ENCODE measurements at regions not wholly inside any gene's neighbourhood (a gene's known extent, or its start where the extent isn't known, plus 50 kb on each side); places are given as distances from the start of the nearest gene placed in this dataset.
"Not testable (repeated sequence)": the region's sequence is repeated elsewhere in the genome, so short reads cannot be mapped to it uniquely, and the experiment has no call there.

DNA sequence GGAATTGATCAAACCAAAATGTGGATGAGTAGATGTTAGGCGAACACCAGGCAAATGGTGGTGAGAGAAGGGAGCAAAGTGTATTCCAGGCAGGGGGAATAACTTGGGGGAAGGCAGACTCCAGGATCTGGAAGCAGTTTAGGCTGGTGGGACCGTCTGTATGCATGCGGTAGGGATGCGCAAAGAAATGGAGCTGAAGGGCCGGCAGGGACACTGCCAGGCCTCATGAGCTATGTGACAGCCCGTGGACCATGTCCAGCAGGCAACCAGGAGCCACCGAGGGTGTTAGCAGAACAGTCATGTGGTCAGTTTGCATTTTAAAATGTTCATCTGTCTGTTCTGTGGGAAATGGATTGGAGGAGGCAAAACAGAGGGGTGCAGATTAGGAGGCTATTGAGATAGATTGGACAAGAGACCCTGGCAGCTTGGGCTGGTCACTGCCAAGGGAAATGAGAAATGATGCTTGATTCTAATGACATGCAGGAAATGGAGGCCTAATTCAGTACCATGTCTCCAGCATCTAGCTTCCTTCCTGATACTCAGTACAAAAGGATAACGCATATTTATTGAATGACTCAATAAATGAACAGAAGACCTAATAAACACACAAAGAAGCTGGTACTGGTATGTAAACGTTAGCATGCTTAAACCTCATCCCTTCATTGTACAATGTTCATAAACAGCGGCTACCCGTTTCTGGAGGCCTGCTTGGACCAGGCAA is 412.4 kb downstream of the BUD13 start:
- no peak for FAIRE-seq

DNA sequence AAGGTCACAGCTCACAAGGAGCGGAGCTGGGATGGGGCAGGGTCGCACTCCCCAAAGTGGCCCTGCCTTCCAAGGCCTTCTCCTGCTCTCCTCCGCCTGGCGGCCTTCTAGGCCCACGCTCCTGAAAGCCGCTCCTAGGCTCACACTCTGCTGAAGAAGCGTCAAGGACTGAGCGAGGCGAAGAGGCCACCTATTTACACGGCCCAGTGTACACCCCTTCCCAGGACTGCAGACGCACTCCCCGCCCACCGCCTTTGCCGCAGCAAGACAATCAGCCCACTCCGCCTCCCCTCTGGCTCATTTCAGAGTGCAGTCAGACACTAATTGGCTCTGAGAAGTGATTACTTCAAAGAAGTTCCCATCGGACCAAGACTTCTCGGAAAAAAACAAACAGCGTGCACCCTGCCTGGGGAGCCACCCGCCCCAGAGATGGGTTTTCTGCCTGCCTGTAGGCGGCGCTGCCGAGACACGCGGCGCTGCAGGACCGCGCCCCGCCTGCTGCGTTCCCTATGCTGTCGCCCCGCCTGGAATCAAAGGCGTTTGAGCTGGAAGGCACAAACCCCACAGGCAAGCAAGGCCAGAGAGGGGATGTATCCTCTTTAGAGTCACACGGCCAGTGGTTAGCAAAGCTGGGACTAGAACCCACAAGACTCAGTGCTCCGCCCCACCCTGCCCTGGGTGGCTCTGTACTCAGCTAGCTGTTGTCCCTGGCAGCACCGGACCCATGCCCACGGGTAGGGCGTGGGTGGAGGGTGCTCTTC is 414.8 kb downstream of the BUD13 start:
- FAIRE-seq, result no peak

DNA sequence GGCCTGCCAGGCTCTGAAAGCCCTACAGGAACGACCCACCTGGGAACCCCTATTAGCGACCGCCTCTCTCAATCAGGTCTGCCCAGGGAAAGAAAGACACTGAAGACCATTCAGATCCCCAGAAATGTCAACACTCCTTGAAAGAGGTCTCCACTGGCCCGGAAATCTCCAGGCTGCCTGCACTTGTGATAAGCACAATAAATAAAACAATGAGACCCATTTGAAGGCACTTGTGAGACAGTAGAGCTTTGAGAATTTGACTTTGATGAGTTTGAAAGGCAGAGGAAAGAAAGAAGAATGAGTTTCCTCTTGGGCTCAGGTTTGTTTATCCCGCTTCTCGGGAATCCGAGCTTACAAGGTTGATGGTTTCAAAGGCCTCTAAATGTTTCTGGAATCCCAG is 416.3 kb downstream of the BUD13 start:
- FAIRE-seq, result no peak

DNA sequence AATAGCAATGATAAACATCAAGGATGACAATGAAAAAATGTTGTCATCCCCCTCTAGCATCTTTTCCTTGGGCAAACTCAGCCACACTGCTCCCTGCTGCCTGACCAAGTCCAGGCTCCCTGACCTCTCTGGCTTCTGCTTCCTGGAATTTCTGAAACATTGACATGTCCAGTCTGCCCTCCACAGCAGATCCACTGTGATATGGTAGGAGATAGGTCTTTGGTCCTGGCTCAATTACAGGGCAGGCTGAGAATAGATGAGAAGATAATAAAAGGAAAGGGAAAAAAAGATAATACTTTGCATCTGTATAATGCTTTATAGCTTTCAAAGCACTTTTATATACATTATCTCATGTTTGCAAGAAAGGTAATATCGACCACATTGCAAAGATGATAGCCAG is 417.7 kb downstream of the BUD13 start:
- no peak for FAIRE-seq

DNA sequence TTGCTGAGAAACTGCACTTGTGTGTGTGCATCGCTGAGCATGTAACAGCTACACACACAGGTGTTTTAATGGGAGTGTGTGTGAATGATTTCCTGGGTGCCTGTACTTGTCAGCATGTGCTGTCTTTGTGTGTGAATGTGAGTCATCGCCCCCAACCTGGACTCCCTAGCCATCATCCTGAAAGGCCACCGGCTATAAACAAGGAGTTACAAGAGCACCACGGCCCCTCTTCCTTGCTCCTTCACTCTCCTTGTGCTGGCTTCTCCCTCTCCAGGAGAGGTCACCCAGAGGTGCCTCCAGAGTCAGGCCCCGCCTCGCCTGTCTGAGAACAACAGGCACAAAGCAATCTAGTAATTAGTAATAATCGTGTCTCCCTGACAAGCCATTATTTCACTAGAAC is 419.2 kb downstream of the BUD13 start:
- no peak for FAIRE-seq

DNA sequence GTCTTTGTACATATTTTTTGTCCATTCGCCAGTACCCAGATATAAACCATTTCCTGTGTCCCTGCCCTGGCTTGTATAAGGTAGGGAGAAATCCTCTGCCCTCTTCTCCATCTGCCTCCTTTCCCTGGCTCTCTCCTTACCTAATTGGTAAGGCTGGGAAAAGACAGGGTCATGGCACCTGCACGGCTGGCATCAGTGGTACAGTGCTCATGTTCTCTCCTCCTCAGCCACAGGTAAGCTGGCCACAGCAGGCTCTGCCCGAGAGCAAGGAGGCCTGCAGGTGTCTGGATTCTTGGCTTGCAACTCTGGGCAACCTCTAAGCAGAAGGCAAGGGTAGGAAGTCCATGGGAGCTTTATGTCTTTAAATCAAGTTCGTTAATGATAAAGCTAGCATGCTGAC is 419.9 kb downstream of the BUD13 start:
- FAIRE-seq, result no peak

DNA sequence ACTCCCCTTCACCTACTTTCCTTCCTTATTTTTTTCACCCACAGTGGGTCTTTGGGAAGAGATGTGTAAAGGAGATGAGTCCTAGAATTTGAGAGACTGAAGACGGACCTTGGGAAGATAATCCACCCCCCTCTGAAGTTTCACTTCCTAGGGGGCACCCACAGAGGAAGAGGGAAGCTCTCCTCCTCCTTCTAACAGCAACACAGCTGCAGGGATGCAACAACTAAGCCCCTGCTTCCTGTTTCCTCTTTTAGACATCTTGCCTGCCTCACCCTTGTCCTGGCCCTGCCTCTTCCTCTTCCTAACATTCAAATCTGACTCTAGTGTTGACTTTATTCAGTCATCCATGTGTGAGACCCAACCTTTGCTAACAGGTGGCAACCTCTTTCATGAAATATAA is 424.6 kb downstream of the BUD13 start:
- FAIRE-seq, result no peak

DNA sequence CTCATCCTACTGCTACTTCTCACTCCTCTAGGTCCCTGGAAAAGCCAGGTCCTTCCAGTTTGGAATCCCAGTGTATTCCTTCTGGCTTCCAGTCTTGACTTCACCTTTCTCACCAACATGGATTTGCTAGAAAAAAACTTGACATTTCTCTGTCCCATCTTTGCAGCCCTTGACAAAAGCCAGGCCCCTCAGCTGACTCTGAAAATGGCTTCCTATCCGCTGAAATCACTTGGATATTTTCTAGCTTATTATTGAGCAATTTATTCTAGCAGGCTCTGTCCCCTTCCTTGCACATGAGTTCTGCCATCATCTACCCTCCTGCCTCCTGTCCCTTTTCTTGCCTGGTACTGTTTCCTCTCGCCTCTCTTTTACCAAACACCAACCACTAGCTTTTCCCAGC is 427.2 kb downstream of the BUD13 start:
- no peak for FAIRE-seq

DNA sequence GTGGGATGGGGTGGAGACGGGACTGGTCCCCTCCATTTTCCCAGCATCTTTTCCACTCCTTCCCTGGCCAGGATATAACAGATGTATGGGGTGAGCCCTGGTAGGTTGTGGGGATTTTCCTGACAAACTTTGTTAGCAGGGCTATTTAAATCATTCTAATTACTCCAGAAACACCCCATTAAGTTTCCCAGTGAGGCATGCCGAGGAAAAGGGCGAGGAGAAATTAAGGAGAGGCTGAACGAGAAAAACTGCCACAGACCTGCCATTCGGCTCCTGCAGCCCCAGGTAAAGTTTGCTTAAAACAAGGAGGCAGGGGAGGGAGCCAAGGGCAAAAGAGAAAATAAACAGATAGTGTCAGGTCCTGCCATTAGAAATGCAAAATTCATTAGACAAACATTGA is 428.2 kb downstream of the BUD13 start:
- FAIRE-seq, result no peak

DNA sequence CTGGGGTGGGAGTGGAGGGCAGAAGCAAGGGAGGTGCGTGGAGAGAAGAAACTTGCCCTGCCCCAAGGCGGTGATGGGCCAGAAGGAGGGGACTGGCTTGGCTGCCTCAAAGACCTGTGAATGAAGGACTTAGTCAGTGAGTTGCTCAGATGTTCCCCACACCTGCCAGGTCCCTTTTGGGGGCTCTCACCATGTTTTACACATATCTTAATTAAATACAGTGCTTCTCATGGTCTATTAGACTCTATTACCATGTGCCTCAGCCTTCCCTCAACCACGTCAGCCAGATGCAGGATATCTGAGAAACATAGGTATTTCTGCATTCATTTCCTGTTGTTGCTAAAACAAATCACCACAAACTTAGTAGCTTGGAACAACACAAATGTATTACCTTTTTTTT is 429.5 kb downstream of the BUD13 start:
- no peak for FAIRE-seq

DNA sequence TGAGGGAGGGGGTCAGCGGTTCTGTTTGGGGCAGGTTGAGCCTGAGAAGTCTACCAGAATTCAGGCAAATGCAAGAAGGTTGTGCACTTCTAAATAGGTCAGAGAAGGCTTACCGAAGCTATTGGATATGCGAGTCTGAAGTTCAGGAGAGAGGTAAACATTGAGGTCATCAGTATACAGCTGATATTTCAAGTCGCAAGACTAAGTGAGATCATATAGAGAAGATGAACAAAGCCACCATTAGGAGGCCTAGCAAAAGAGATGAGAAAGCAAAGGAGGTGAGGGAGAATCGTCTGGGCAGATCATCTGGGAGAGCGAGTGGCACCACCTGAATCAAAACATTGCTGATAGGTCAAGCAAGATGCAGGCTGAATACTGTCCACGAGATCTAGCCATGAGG is 430.6 kb downstream of the BUD13 start:
- FAIRE-seq, result no peak

DNA sequence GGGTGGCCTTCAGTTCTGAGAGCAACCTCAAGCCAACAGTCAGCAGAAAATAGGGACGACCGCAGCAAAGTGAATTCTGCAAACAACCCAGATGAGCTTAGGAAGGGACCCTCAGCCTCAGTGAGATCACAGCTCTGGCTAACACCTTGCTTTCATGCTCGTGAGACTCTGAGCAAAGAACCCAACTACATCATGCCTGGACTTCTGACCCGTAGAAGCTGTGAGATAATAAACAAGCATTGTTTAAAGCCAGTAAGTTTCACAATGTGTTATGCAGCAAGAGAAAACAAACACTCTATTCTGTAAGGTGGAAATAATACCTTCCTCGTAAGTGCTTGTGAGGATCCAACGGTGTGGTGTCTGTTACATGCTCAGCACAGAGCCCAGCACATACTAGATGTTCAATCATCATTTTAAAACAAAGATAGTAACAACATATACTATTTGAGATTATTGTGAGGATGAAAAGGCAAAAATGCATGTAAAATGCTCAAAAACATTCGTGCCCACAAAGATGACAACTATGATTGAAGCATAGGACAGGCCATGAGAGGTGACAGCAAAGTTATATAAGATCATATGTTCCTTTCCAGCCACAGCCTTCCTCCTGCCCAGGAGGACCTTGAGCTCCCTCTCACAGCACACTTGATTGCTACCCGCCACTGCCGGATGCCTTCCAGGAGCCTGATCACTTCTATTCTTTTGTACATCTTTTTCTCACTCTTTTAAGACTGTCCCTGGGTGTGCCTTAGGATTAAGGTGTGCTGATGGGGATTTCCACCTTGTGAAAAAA is 433.3 kb downstream of the BUD13 start:
- FAIRE-seq, result no peak

DNA sequence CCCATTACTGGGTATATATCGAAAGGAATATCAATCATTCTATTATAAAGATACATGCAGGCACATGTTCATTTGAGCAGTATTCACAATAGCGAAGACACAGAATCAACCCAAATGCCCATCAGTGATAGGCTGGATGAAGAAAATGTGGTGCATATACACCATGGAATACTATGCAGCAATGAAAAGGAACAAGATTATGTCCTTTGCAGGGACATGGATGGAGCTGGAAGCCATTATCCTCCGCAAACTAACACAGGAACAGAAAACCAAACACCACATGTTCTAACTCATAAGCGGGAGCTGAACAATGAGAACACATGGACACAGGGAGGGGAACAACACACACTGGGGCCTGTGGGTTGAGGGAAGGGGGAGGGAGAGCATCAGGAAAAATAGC is 434.3 kb downstream of the BUD13 start:
- not testable (repeated sequence) for FAIRE-seq

DNA sequence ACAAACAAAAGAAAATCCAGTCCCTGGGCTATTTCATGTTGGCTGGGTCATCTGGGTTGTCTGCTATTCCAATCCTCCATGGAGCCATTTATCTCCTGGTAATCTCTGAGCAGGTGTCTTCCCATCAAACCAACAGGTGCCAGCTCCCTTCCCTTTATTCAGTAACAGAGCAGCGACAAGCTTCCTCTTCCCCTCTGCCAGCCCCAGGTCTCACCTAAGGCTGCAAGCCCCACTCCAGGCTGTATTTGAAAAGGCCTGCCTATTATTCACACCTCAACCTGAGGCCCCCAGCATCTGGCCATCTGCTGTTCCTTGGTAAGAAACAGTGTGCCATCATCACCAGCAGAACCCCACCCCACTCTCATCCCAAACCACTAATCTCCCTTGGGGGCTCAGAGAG is 436.2 kb downstream of the BUD13 start:
- FAIRE-seq, result no peak

DNA sequence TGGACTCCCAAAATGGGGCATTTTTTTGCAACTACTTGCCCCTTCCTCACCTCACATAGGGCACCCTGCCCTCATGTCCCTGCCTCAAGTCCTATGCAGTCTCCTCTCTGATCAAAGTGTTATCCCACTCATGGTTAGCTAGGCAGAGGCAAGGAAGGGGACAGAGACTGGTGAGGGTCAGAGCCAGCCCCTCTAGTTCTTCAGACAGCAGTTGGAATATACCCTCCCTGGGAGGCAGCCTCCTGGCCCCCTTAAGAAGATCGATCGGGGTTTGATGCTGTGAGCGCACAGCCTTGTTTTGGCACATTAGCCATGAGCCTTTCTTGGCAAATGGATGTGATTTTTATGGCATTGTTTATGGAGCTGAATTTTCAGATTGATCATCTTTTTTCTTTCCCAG is 436.9 kb downstream of the BUD13 start:
- no peak for FAIRE-seq

DNA sequence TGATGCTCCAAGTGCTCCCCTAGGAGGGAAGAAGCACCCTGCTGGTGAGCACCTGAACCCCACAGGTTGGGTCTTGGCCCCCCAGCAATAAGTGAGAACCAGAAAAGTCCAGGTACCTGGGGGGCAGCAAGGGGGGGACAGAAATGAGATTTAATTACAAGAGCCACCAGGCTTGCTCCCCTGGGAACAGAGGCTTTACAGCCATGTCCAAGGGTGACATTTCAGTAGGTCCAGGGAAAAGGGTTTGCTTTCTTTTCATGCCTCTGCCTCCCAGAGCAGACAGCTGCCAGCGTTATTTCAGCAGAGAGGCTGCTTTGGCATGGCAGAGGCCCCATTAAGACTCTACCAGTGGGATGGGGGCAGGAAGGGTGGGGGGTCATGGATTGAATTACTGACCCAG is 437.7 kb downstream of the BUD13 start:
- FAIRE-seq, result no peak

DNA sequence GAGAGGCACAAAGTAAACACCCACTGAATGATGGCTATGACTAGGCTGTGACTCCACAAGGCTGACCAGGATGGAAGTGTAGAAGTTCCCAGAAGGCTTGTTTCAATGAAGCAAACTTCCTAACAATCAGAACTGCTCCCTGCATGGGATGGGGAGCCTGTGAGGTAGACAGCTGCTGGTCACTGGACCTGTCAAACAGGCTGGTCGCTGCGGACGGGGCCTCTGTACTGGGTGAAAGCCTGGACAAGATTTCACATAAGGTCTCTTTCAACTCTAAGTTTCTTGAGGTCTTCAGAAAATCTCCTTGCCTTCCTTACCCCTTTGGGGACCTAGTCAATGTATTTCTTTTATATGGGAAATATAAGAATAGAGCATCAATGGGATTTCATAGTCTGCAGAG is 438.2 kb downstream of the BUD13 start:
- no peak for FAIRE-seq

DNA sequence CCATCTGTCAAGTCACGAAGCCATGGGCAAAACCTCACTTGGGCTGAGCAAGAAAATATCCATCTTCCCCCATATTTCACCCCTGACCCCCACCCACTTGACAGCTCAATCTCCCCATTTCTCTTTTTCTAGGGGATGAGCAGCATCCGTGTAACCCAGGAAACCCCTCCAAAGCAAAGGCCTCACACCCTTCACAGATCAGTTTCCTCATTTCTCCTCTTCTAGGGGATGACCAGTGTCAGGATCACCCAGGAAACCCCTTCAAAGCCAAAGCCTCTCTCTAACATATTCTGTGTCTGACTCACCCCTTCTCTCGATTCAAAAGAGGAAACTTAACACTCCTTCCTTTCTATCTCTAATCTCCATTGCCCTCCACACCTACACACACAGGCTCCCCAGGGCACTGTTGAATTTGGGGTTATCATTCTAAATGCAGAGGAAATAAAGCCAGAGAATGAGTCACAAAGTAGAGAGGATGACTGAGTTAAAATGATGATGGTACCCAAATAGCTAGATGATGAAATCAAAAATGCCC is 439.7 kb downstream of the BUD13 start:
- FAIRE-seq, result no peak

DNA sequence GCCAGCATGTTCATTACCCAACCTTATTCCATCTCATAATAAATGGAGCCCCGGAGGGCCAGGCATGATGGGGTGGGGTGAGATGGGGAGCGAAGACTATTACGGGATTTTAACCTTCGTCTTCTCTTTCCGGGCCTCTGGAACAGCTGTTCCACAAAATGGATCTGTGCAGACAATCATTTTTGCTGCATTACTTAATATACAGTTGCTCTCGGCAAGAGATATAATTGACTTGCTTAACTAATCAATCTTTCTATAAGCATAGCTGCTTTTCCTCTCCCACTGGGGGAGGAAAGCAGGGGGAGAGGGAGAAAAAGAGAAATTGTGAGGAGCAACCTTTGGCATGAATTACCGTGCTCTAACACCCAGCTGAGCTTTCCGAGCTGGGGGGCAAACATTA is 440.4 kb downstream of the BUD13 start:
- no peak for FAIRE-seq

DNA sequence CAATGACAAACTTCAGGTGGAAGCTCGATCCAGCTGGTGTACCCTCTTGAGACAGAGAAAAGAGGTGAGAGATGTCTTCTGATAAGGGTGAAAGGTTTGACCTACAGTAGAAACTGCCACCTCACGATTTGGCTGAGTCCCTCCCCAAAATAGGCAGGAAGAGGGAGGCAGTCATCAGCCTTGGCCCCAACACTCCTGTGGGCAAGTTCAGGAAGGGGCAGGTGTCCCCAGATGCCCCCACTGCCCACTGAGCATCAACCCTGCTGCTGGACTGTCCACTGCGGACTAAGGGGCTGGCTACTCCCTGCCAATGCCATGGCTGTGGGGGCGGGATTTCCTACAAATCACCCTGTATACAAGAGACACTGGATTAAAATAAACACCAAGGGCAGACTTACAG is 441.4 kb downstream of the BUD13 start:
- FAIRE-seq, result no peak

DNA sequence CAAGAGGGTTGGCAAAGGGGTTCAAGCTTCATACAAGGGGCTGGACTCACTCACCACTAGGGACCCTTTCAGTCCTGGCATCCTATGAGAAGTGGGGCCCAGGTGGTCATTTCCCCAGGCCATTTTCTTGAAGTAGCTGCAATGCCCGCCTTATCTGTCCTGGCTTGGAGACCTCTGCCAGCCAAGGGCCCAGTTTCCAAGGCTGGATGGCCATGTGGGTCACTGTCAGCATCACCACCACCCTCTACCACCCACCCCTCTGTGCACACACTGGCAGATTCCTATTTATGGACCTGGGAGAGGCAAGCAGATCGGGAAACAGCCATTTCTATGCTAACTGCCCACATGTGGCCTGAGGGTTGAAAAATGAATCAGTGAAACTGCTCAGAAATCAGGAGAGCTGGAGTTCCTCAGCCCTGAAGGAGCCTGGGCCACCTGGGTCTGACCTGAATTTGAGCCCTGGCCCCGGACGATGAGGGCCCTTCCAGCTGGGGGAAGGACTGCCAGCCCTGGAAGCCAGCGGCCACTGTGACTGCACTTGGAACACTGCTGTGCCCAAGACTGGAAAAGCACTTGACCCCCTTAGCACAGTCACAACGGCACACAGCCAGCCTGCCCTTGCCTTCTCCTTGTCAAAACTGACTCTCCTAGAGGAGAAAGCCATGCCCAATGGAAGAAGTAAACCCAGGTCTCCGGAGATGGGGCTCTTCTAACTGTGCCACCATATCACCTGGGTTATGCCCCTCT is 442.2 kb downstream of the BUD13 start:
- FAIRE-seq, result no peak

DNA sequence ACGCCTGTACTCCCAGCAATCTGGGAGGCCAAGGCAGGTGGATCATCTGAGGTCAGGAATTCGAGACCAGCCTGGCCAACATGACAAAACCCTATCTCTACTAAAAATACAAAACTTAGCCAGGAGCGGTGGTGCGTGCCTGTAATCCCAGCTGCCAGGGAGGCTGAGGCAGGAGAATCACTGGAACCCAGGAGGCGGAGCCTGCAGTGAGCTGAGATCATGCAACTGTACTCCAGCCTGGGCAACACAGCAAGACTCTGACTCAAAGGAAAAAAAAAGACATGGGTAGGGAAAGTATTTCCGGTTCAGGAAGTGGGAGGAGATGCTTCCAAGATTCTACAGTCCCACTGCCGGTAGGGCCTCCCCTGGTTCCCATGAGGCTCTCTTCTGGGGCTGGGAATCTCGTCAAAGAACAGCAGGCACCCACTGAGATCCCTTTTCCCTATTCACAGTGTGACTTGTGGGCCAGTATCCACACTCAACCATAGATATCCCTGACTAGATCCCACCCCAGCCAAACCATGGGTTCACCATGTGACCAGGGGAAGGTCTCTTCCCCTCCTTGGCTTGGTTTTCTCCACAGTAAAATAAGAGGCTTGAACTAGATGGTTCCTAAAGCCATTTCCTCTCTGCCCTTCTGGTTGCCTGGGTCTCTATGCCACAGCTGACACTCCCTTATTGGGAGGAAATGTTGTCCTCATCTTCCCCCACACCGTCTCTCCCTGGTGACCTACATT is 443.3 kb downstream of the BUD13 start:
- FAIRE-seq, result no peak

Measured in colon (tissue), 2 donors.